ENCODE measurements at regions not wholly inside any gene's neighbourhood (a gene's known extent, or its start where the extent isn't known, plus 50 kb on each side); places are given as distances from the start of the nearest gene placed in this dataset.

DNA sequence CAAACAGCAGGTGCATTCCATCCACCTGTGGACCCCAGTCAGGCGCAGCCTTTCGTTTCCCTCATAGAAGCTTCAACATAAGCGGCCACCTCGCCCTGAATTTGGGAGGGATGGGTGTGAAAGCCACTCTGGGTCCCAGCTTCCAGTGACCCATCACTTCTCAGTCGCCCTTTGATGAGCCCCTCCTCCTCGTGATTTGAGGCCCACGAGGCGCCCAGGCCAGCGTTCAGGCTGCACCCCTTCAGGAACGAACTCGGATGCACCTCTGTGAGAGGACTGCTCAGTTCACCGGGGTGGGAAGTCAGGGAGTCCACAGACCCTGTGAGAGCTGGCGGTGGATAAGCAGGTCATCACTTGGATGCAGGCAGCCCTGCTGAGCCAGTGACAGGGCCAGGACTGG, 1118.2 kb downstream of the BRD1 start:
- H3K27me3 ChIP-seq (ENCODE audit: insufficient read depth, poor library complexity, severe bottlenecking): no peaks in the 10 kb centered on the region
- H3K27ac ChIP-seq (replicated peaks): no peak overlapping the region
- TF ChIP-seq GABPA (IDR thresholded peaks at IDR 0.05; ENCODE audit: low read depth) (no peak), SPI1 (IDR thresholded peaks at IDR 0.05; ENCODE audit: borderline replicate concordance, low read depth) (no peak), POLR2AphosphoS5 (IDR thresholded peaks at IDR 0.05; ENCODE audit: low read depth) (no peak), CTCF (IDR thresholded peaks at IDR 0.05; ENCODE audit: insufficient read depth, low read length) (no peak)
- TF ChIP-seq, protein P1, sequence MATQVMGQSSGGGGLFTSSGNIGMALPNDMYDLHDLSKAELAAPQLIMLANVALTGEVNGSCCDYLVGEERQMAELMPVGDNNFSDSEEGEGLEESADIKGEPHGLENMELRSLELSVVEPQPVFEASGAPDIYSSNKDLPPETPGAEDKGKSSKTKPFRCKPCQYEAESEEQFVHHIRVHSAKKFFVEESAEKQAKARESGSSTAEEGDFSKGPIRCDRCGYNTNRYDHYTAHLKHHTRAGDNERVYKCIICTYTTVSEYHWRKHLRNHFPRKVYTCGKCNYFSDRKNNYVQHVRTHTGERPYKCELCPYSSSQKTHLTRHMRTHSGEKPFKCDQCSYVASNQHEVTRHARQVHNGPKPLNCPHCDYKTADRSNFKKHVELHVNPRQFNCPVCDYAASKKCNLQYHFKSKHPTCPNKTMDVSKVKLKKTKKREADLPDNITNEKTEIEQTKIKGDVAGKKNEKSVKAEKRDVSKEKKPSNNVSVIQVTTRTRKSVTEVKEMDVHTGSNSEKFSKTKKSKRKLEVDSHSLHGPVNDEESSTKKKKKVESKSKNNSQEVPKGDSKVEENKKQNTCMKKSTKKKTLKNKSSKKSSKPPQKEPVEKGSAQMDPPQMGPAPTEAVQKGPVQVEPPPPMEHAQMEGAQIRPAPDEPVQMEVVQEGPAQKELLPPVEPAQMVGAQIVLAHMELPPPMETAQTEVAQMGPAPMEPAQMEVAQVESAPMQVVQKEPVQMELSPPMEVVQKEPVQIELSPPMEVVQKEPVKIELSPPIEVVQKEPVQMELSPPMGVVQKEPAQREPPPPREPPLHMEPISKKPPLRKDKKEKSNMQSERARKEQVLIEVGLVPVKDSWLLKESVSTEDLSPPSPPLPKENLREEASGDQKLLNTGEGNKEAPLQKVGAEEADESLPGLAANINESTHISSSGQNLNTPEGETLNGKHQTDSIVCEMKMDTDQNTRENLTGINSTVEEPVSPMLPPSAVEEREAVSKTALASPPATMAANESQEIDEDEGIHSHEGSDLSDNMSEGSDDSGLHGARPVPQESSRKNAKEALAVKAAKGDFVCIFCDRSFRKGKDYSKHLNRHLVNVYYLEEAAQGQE (IDR thresholded peaks at IDR 0.05; ENCODE audit: insufficient replicate concordance, low read depth): no peak
- DNase-seq (ENCODE audit: low read depth in 1 of 2, low spot score in 1 of 2): no peak
- H3K4me3 ChIP-seq (replicated peaks; ENCODE audit: insufficient read depth, low read length): no peak overlapping the region

GRCh38 chr22:48708558-48709245, 1119.0 kb downstream of the BRD1 start:
- no peak for DNase-seq (ENCODE audit: low read depth in 1 of 2, low spot score in 1 of 2)
- TF ChIP-seq, protein P1 (IDR thresholded peaks at IDR 0.05; ENCODE audit: insufficient replicate concordance, low read depth): no peak
- TF ChIP-seq CTCF (IDR thresholded peaks at IDR 0.05; ENCODE audit: insufficient read depth, low read length): no peak
- TF ChIP-seq SPI1 (IDR thresholded peaks at IDR 0.05; ENCODE audit: borderline replicate concordance, low read depth): no peak
- no peak for TF ChIP-seq POLR2AphosphoS5 (IDR thresholded peaks at IDR 0.05; ENCODE audit: low read depth)
- TF ChIP-seq GABPA (IDR thresholded peaks at IDR 0.05; ENCODE audit: low read depth): no peak
- Histone ChIP-seq H3K27me3 (ENCODE audit: insufficient read depth, poor library complexity, severe bottlenecking) (no peaks in the 10 kb centered on the region), H3K4me3 (replicated peaks; ENCODE audit: insufficient read depth, low read length) (no peak overlapping the region), H3K27ac (replicated peaks) (no peak overlapping the region)

GRCh38 chr22:48707763-48708557, 1119.7 kb downstream of the BRD1 start:
- TF ChIP-seq GABPA (IDR thresholded peaks at IDR 0.05; ENCODE audit: low read depth) (no peak), POLR2AphosphoS5 (IDR thresholded peaks at IDR 0.05; ENCODE audit: low read depth) (no peak), CTCF (IDR thresholded peaks at IDR 0.05; ENCODE audit: insufficient read depth, low read length) (no peak), SPI1 (IDR thresholded peaks at IDR 0.05; ENCODE audit: borderline replicate concordance, low read depth) (no peak)
- TF ChIP-seq, protein P1 (IDR thresholded peaks at IDR 0.05; ENCODE audit: insufficient replicate concordance, low read depth): no peak
- Histone ChIP-seq H3K4me3 (replicated peaks; ENCODE audit: insufficient read depth, low read length) (no peak overlapping the region), H3K27me3 (ENCODE audit: insufficient read depth, poor library complexity, severe bottlenecking) (no peaks in the 10 kb centered on the region), H3K27ac (replicated peaks) (no peak overlapping the region)
- DNase-seq (ENCODE audit: low read depth in 1 of 2, low spot score in 1 of 2): no peak

Data from HL-60 (cell line).